ENCODE measurements at regions not wholly inside any gene's neighbourhood (a gene's known extent, or its start where the extent isn't known, plus 50 kb on each side); places are given as distances from the start of the nearest gene placed in this dataset.
A peak's percentile ranks its signal among the peaks of the same experiment; 100 is the strongest.

DNA sequence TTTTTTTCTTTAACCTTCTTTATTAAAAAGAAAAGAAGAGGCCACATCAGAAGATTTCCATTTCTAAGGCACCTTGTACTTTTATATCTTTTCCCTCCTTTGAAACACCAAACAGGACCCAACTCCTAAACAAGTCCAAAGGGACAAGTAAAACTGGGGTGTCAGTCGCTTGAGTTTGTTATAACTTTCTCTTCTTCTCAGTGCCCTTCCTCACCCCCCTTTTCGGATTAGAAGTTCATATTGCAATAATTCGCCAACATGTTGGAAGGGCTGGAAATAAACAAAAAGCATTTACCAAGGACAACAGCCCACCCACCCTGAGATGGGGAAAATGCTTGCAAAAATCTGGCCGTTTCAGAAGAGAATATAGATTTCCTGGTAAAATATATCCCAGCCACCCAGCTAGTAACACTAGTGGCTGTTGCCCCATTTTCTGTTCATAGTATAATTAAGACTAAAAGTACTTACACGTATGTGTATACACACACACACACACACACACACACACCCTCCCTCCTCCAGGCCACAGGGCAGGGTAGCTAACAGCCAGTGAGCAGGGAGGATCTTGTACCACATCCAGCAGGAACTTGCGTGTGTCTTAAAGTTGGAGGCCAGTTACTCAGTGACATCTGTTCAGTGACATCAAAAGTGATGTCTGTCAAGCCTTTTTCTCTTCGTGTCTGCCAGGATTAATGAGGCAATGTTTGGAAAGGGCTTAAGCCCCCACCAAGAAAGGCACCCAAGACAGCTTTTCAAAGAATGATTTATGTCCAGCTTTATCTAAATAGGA lies 149.1 kb upstream of the KLF4 start:
- DNase-seq (ENCODE audit: low read depth) = no peak
- in situ Hi-C loops (cut with HindIII; ENCODE audit: low sequenced_read_pairs) = no loop called here
- H3K4me3 ChIP-seq (ENCODE audit: low read depth, low read length) = peak overlapping the region; percentile 46
- TF ChIP-seq, protein P1, sequence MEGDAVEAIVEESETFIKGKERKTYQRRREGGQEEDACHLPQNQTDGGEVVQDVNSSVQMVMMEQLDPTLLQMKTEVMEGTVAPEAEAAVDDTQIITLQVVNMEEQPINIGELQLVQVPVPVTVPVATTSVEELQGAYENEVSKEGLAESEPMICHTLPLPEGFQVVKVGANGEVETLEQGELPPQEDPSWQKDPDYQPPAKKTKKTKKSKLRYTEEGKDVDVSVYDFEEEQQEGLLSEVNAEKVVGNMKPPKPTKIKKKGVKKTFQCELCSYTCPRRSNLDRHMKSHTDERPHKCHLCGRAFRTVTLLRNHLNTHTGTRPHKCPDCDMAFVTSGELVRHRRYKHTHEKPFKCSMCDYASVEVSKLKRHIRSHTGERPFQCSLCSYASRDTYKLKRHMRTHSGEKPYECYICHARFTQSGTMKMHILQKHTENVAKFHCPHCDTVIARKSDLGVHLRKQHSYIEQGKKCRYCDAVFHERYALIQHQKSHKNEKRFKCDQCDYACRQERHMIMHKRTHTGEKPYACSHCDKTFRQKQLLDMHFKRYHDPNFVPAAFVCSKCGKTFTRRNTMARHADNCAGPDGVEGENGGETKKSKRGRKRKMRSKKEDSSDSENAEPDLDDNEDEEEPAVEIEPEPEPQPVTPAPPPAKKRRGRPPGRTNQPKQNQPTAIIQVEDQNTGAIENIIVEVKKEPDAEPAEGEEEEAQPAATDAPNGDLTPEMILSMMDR (IDR thresholded peaks at IDR 0.05; ENCODE audit: low read depth, low read length, missing control alignments) = no peak

DNA sequence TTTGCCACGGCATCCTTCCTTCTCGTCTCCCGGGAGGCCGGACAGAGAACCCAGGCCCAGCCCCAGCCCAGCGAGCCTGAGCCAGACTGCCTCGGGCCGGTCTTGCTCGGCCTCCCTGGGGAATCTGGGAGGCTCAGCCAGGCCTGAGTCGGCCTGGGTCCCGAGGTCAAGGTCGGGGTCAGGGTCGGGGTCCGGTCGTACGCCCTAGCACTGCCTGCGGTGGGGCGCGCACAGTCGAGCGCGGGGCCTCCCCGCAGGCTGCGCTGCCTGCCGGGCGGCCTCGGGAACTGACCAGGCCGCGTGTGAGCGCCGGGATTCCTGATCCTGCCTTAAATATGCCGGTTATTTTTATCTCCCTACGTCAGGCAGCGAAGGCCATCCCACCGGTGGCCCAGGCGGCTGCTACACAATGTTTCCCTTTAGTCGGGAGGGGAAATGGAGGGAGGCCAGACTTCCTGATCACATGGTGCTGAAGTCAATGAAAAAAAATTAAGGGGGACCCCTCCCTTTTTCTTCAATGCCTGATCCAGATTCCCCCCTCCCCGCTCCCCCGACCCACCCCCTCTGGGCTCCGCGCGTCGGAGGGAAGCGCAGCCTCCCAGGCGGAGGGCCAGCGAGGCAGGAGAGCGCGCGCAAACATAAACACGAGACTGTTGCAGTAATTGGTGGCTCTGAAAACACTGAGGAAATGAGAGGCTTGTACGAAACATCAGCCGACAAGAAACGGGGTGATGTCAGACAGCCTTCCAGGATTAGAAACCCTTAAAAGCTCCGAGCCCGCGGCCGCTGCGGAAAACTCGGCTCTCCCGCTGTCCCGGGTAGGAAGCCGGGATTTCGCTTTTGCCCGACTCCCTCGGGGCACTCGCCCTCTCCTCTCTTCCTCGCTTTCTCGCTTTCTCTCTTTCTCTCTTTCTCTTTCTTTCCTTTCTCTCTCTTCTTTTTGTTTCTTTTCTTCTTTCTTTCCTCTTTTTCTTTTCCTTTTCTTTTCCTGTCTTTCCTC lies 148.2 kb upstream of the KLF4 start:
- DNase-seq (ENCODE audit: low read depth) = peak; percentile 84
- TF ChIP-seq, protein P1 (IDR thresholded peaks at IDR 0.05; ENCODE audit: low read depth, low read length, missing control alignments) = peak; percentile 37

DNA sequence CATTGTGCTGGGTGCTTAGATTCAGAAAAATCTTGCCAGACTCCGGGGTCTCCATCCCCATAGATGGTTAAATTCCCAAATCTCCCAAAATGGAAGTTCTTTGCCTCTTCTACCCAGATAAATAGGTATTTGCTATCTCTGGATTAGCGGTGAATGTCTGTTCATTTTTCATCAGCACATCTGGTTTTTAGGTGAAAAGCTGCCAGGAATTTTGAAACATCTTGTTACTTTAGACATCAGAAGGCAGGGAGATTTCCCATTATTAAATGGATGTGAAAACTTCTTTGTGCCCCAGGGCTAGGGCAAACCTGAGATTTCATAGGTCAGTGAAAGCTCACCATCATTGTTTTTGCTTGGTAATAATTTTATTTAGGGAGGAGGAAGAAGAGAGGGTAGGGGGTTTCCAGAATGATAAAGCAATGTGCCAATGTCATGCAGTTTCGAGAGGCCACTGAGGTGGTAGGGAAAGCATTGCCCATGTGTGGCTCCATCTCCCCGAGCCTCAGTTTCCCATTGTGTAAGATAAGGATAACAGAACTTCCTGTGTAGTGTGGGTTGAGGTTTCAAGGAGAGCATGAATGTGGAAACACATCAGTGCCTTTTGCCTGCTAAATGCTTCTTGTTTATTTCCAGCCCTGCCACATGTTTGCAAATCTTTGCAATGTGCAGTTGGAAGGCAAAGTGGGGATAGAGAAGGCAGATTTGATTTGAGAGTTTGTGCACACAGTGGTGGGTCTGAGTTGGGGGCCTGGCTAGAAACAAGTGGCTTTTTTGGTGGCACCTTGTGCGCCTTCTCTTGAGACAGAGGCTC lies 147.2 kb upstream of the KLF4 start:
- TF ChIP-seq, protein P1 (IDR thresholded peaks at IDR 0.05; ENCODE audit: low read depth, low read length, missing control alignments) = no peak
- in situ Hi-C loops (cut with HindIII; ENCODE audit: low sequenced_read_pairs) = no loop called here
- no peak for DNase-seq (ENCODE audit: low read depth)
- no peak overlapping the region for H3K4me3 ChIP-seq (ENCODE audit: low read depth, low read length)

More for the DNA sequence above, 148.2 kb upstream of the KLF4 start:
- peak overlapping the region; percentile 46 for H3K4me3 ChIP-seq (ENCODE audit: low read depth, low read length)
- in situ Hi-C loops (cut with HindIII; ENCODE audit: low sequenced_read_pairs) = no loop called here

DNA sequence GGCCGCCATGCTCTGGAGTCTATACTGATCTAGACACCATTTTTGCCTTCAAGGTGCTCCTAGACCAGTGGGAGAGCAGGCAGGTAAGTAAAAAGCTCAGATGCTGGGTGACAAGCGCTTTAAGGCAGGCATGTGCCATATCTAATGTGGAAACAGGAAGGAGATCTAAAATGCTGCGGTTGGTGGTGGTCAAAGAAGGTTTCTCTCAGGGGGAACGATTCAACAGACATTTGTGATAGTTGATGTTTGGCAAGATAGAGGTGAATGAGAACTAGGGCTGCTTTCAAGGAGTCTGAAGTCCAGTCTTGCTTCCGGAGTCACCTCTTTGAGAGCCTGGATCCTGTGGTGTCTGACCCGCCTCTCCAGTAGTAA lies 146.2 kb upstream of the KLF4 start:
- in situ Hi-C loops (cut with HindIII; ENCODE audit: low sequenced_read_pairs) = no loop called here
- DNase-seq (ENCODE audit: low read depth) = no peak
- TF ChIP-seq, protein P1 (IDR thresholded peaks at IDR 0.05; ENCODE audit: low read depth, low read length, missing control alignments) = no peak
- no peak overlapping the region for H3K4me3 ChIP-seq (ENCODE audit: low read depth, low read length)

DNA sequence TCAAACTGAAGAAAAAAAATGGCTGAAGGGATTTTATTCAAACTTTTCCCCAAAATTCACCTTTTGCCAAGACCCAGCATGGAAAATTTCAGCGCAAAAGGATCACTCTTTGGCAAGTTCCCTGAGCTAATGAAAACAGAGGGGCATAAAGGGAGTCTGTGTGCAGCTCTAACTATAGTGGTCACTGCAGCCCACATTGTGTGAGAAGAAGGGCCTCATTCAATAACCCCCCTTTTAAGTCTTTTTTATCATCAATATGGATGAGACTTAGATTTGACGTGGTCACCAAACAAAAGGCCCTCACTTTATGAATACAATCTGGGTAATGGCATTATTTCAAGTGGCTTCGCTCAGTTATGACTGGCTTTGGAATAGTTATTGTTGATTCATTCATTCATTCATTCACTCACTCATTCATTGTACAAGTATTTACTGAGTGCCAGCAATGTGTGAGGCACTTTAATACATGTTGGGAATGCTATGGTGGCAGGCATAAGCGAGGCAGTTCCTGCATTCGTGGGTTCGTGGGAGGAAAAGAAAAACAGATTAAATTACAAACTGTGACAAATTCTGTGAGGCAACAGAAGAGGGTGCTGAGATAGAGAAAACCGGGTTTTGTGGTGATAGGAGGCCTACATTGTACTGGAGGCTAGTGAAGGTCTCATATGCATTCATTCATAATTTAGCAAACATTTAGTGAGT lies 145.7 kb upstream of the KLF4 start:
- DNase-seq (ENCODE audit: low read depth) = no peak
- in situ Hi-C loops (cut with HindIII; ENCODE audit: low sequenced_read_pairs) = no loop called here

More for the DNA sequence above, 145.7 kb upstream of the KLF4 start:
- no peak overlapping the region for H3K4me3 ChIP-seq (ENCODE audit: low read depth, low read length)
- TF ChIP-seq, protein P1 (IDR thresholded peaks at IDR 0.05; ENCODE audit: low read depth, low read length, missing control alignments) = no peak

Measured in astrocyte of the cerebellum (primary cell).